ENCODE measurements at regions not wholly inside any gene's neighbourhood (a gene's known extent, or its start where the extent isn't known, plus 50 kb on each side); places are given as distances from the start of the nearest gene placed in this dataset.

- H3K23me2 ChIP-seq (ENCODE audit: insufficient read length, low read depth, low read length, poor library complexity, severe bottlenecking) = no peaks in the 10 kb centered on the region
- H3K27ac Mint-ChIP-seq = no peak overlapping the region
- no peak overlapping the region for H2BK120ac ChIP-seq (ENCODE audit: low read depth, low read length, poor library complexity, severe bottlenecking)
- no peak overlapping the region for H2BK20ac ChIP-seq (ENCODE audit: low read depth, low read length, poor library complexity, severe bottlenecking)
- H2BK15ac ChIP-seq (ENCODE audit: low read depth, low read length) = no peak overlapping the region
- no peak overlapping the region for H4K8ac ChIP-seq (replicated peaks; ENCODE audit: insufficient read length, low read depth, low read length)
- H3K4me1 Mint-ChIP-seq = no peaks in the 10 kb centered on the region
- no peaks in the 10 kb centered on the region for H3K79me1 ChIP-seq (ENCODE audit: insufficient read depth, low read depth, low read length, poor library complexity, severe bottlenecking)
- H2AK5ac ChIP-seq (ENCODE audit: insufficient read length, low read length) = no peak overlapping the region
- no peak overlapping the region for H4K91ac ChIP-seq (ENCODE audit: insufficient read length, low read depth, low read length)
- H2BK12ac ChIP-seq (ENCODE audit: insufficient read length, low read depth, low read length) = no peak overlapping the region
- peaks cover 0 to under 1% (median 0%) of the 10 kb centered on the region in 3 experiments; a peak in 1 of 7 replicates for H3K36me3 Mint-ChIP-seq (ENCODE audit: insufficient read depth in 1 of 3, low read depth in 3 of 3)
- H3T11ph ChIP-seq (ENCODE audit: low read length) = no peak overlapping the region
- no peak overlapping the region for H3K4me2 ChIP-seq (ENCODE audit: insufficient read depth, insufficient read length, low read length)
- TF ChIP-seq CTCF (conservative IDR thresholded peaks at IDR 0.05) = no peak
- no peak for DNase-seq
- no peak overlapping the region for H3K14ac ChIP-seq (ENCODE audit: insufficient read depth, low read length)
- H2BK5ac ChIP-seq (ENCODE audit: insufficient read length, low read length) = no peak overlapping the region
- H3K56ac ChIP-seq (ENCODE audit: insufficient read length, low read depth, low read length) = no peak overlapping the region
- no peaks in the 10 kb centered on the region for H3K9me3 ChIP-seq (ENCODE audit: control insufficient read depth, low read depth, low read length)
- no peak overlapping the region for H4K5ac ChIP-seq (ENCODE audit: insufficient read length, low read depth, low read length)
- H3K23ac ChIP-seq (ENCODE audit: insufficient read length, low read depth, low read length) = no peak overlapping the region
- H2AFZ ChIP-seq (ENCODE audit: low read length) = no peak overlapping the region
- no CpG with 5 or more reads among the region's 1 CpG for WGBS (ENCODE audit: extremely low coverage, insufficient read length, low lambda C conversion rate)
- H3K4me3 Mint-ChIP-seq = no peak overlapping the region
- H3K4me1 ChIP-seq (ENCODE audit: insufficient read depth, low read length) = no peaks in the 10 kb centered on the region
- no peaks in the 10 kb centered on the region for H3K9me3 Mint-ChIP-seq
- H3K9ac ChIP-seq (ENCODE audit: extremely low read depth, insufficient read length, low read length) = no peak overlapping the region
- H4K20me1 ChIP-seq (ENCODE audit: control insufficient read depth, insufficient read depth, insufficient read length) = no peaks in the 10 kb centered on the region
- H3K4ac ChIP-seq (ENCODE audit: low read depth, low read length) = no peak overlapping the region
- no peak overlapping the region for H3K27ac ChIP-seq (ENCODE audit: insufficient read length, low read depth, low read length)
- H3K27me3 ChIP-seq (ENCODE audit: insufficient read depth, low read length) = no peaks in the 10 kb centered on the region
- H3K27me3 Mint-ChIP-seq (ENCODE audit: low read depth) = peaks cover 4% of the 10 kb centered on the region
- no peak overlapping the region for H3K18ac ChIP-seq (ENCODE audit: insufficient read length, low read depth, low read length)
- no peaks in the 10 kb centered on the region for H3K79me2 ChIP-seq (ENCODE audit: insufficient read depth, low read length)
Measured at GRCh38 chr4:18391354-18391728, 369.8 kb upstream of the LCORL start.
